NCI-H1417 (cell line): ENCODE measurements at regions not wholly inside any gene's neighbourhood (a gene's known extent, or its start where the extent isn't known, plus 50 kb on each side); places are given as distances from the start of the nearest gene placed in this dataset.
"Not testable (repeated sequence)": the region's sequence is repeated elsewhere in the genome, so short reads cannot be mapped to it uniquely, and the experiment has no call there.

ENCODE experiments used
- DNase-seq, 3 experiments: peaks; one replicate each; lab custom pipeline; 2025; lab: John Stamatoyannopoulos, UW

- DNase-seq = not testable (repeated sequence)
These were observed 1711.3 kb downstream of the KHDRBS2 start for GRCh38 chr6:60574723-60575122.

- peak in 1 of 3 experiments; percentile 14 for DNase-seq
These were observed 1713.4 kb downstream of the KHDRBS2 start for GRCh38 chr6:60572607-60573006.

GRCh38 chr6:60571293-60572016, 1714.6 kb downstream of the KHDRBS2 start:
- not testable (repeated sequence) for DNase-seq

GRCh38 chr6:60570599-60570998, 1715.4 kb downstream of the KHDRBS2 start:
- not testable (repeated sequence) for DNase-seq

GRCh38 chr6:60567447-60568187, 1718.4 kb downstream of the KHDRBS2 start:
- not testable (repeated sequence) for DNase-seq

- DNase-seq = peak in 1 of 3 experiments; percentile 1
These were observed 1719.6 kb downstream of the KHDRBS2 start for GRCh38 chr6:60566387-60566786.

GRCh38 chr6:60559702-60560101, 1726.3 kb downstream of the KHDRBS2 start:
- not testable (repeated sequence) for DNase-seq

GRCh38 chr6:60547340-60547739, 1738.7 kb downstream of the KHDRBS2 start:
- not testable (repeated sequence) for DNase-seq

GRCh38 chr6:60524770-60525169, 1761.3 kb downstream of the KHDRBS2 start:
- DNase-seq = not testable (repeated sequence)

- DNase-seq = peak in 1 of 3 experiments; percentile 0
These were observed 1808.3 kb downstream of the KHDRBS2 start for GRCh38 chr6:60477747-60478146.

GRCh38 chr6:60473805-60474204, 1812.2 kb downstream of the KHDRBS2 start:
- not testable (repeated sequence) for DNase-seq

- DNase-seq = not testable (repeated sequence)
These were observed 1814.6 kb downstream of the KHDRBS2 start for GRCh38 chr6:60471426-60471825.

- DNase-seq = not testable (repeated sequence)
These were observed 1835.6 kb downstream of the KHDRBS2 start for GRCh38 chr6:60450428-60450827.

- not testable (repeated sequence) for DNase-seq
These were observed 1841.5 kb downstream of the KHDRBS2 start for GRCh38 chr6:60444532-60444931.

GRCh38 chr6:60439709-60440108, 1846.3 kb downstream of the KHDRBS2 start:
- DNase-seq = not testable (repeated sequence)

- not testable (repeated sequence) for DNase-seq
These were observed 1863.3 kb downstream of the KHDRBS2 start for GRCh38 chr6:60422691-60423090.

GRCh38 chr6:60416118-60416517, 1869.9 kb downstream of the KHDRBS2 start:
- DNase-seq = not testable (repeated sequence)

- DNase-seq = not testable (repeated sequence)
These were observed 1877.3 kb downstream of the KHDRBS2 start for GRCh38 chr6:60408747-60409146.

- DNase-seq = peak in 1 of 3 experiments; percentile 1
These were observed 1882.8 kb downstream of the KHDRBS2 start for GRCh38 chr6:60403268-60403667.

GRCh38 chr6:60402490-60402889, 1883.5 kb downstream of the KHDRBS2 start:
- not testable (repeated sequence) for DNase-seq

GRCh38 chr6:60395261-60395660, 1890.8 kb downstream of the KHDRBS2 start:
- DNase-seq = not testable (repeated sequence)

- not testable (repeated sequence) for DNase-seq
These were observed 1893.1 kb downstream of the KHDRBS2 start for GRCh38 chr6:60392969-60393368.

- not testable (repeated sequence) for DNase-seq
These were observed 1896.9 kb downstream of the KHDRBS2 start for GRCh38 chr6:60389094-60389493.
